HepG2 (cell line): ENCODE measurements at regions not wholly inside any gene's neighbourhood (a gene's known extent, or its start where the extent isn't known, plus 50 kb on each side); places are given as distances from the start of the nearest gene placed in this dataset.

Source experiments
- CBFB ChIP-seq: sonication (generic); formaldehyde crosslinking; IDR thresholded peaks from 2 replicates; pipeline ENCODE4 v1.4.0; 2020; ENCODE audit warnings: missing genetic modification reagents
- CCAR2 ChIP-seq: fragments of 200-400 bp; formaldehyde crosslinking; optimal IDR thresholded peaks from 2 replicates; pipeline ENCODE3; 2018; ENCODE audit warnings: low read depth, mild to moderate bottlenecking, low read length, moderate library complexity
- GABPA ChIP-seq, 2 experiments: IDR thresholded peaks; 2 replicates each; pipeline ENCODE4 v1.6.1; 2011 to 2016; ENCODE audit warnings: low read depth in 2 of 2, low read length in 1 of 2, missing biosample characterization in 1 of 2, missing genetic modification characterization in 1 of 2
- ISL2 ChIP-seq: sonication (generic); formaldehyde crosslinking; IDR thresholded peaks from 2 replicates; pipeline ENCODE4 v1.5.0; 2020; ENCODE audit warnings: missing genetic modification reagents
- LRRFIP1 ChIP-seq: sonication (generic); formaldehyde crosslinking; conservative IDR thresholded peaks from 2 replicates; pipeline ENCODE4 v1.4.0; 2020; ENCODE audit warnings: missing genetic modification reagents
- MEF2D ChIP-seq: sonication (generic); formaldehyde crosslinking; IDR thresholded peaks from 2 replicates; pipeline ENCODE4 v1.5.1; 2020; ENCODE audit warnings: mild to moderate bottlenecking, missing genetic modification reagents
- NBN ChIP-seq: fragments of 450-650 bp; conservative IDR thresholded peaks from 2 replicates; pipeline ENCODE4 v1.6.1; 2017
- PRMT3 ChIP-seq: sonication (generic); formaldehyde crosslinking; IDR thresholded peaks from 2 replicates; pipeline ENCODE4 v1.8.1; 2022; ENCODE audit warnings: low read depth, mild to moderate bottlenecking, moderate library complexity, missing genetic modification reagents, borderline replicate concordance
- RXRA ChIP-seq: sonication (generic); formaldehyde crosslinking; IDR thresholded peaks from 2 replicates; pipeline ENCODE4 v1.5.1; 2020; ENCODE audit warnings: missing genetic modification reagents
- SALL1 ChIP-seq: sonication (generic); formaldehyde crosslinking; IDR thresholded peaks from 2 replicates; pipeline ENCODE4 v1.8.0; 2022; ENCODE audit warnings: mild to moderate bottlenecking, missing genetic modification reagents
- SAP130 ChIP-seq: IDR thresholded peaks from 2 replicates; pipeline ENCODE4 v1.6.1; 2016; ENCODE audit warnings: low read depth
- ZFAT ChIP-seq: sonication (generic); formaldehyde crosslinking; conservative IDR thresholded peaks from 2 replicates; pipeline ENCODE4 v1.8.1; 2023; ENCODE audit warnings: missing genetic modification reagents, inconsistent platforms
- ZNF256 ChIP-seq: sonication (generic); formaldehyde crosslinking; conservative IDR thresholded peaks from 2 replicates; pipeline ENCODE4 v1.4.0; 2020; ENCODE audit warnings: missing genetic modification reagents
- ZNF3 ChIP-seq: IDR thresholded peaks from 2 replicates; pipeline ENCODE4 v1.7.0; 2017; ENCODE audit warnings: inconsistent platforms
- ZNF33B ChIP-seq: sonication (generic); formaldehyde crosslinking; IDR thresholded peaks from 2 replicates; pipeline ENCODE4 v1.5.1; 2020; ENCODE audit warnings: mild to moderate bottlenecking, missing genetic modification reagents
- ZNF343 ChIP-seq: sonication (generic); formaldehyde crosslinking; IDR thresholded peaks from 2 replicates; pipeline ENCODE4 v1.4.0; 2020; ENCODE audit warnings: mild to moderate bottlenecking, missing genetic modification reagents
- ZNF496 ChIP-seq: sonication (generic); formaldehyde crosslinking; IDR thresholded peaks from 2 replicates; pipeline ENCODE4 v1.8.1; 2023; ENCODE audit warnings: mild to moderate bottlenecking, moderate library complexity, missing genetic modification reagents; ENCODE audit not compliant: insufficient replicate concordance
- TF ChIP-seq, protein P1 (sequence below): sonication (generic); formaldehyde crosslinking; IDR thresholded peaks from 2 replicates; pipeline ENCODE4 v1.5.0; 2020; ENCODE audit warnings: mild to moderate bottlenecking, missing genetic modification reagents
- TF ChIP-seq, protein P2 (sequence below): sonication (generic); formaldehyde crosslinking; IDR thresholded peaks from 2 replicates; pipeline ENCODE4 v1.4.0; 2020; ENCODE audit warnings: mild to moderate bottlenecking, low read depth, missing genetic modification reagents
- TF ChIP-seq, protein P3 (sequence below): sonication (generic); formaldehyde crosslinking; IDR thresholded peaks from 2 replicates; pipeline ENCODE4 v1.5.0; 2020; ENCODE audit warnings: mild to moderate bottlenecking, missing genetic modification reagents
- TF ChIP-seq, protein P4 (sequence below): sonication (generic); formaldehyde crosslinking; IDR thresholded peaks from 2 replicates; pipeline ENCODE4 v1.8.0; 2022; ENCODE audit warnings: mild to moderate bottlenecking, missing genetic modification reagents; ENCODE audit not compliant: insufficient replicate concordance

- TF ChIP-seq RXRA (CRISPR knock-in tag) (no peak), ZFAT (CRISPR knock-in tag) (no peak), CBFB (CRISPR knock-in tag) (no peak), ZNF343 (CRISPR knock-in tag) (no peak), SAP130 (CRISPR knock-in tag) (0 out of 2 replicates have a peak, but pooled peaks have one; percentile 18), LRRFIP1 (CRISPR knock-in tag) (no peak), GABPA (IDR thresholded peaks at IDR 0.05; ENCODE audit: low read depth, low read length) (no peak), GABPA (CRISPR knock-in tag; IDR thresholded peaks at IDR 0.05; ENCODE audit: low read depth) (peak; percentile 16; the same call in 1 of the 2 replicates), ZNF3 (no peak), ZNF33B (no peak), NBN (no peak), SALL1 (CRISPR knock-in tag) (peak; percentile 12; the same call in 1 of the 2 replicates), PRMT3 (no peak), ZNF256 (no peak), MEF2D (CRISPR knock-in tag) (no peak), ISL2 (CRISPR knock-in tag) (0 out of 2 replicates have a peak, but pooled peaks have one; percentile 41), CCAR2 (no peak), ZNF496 (CRISPR knock-in tag) (no peak)
- TF ChIP-seq, protein P1, sequence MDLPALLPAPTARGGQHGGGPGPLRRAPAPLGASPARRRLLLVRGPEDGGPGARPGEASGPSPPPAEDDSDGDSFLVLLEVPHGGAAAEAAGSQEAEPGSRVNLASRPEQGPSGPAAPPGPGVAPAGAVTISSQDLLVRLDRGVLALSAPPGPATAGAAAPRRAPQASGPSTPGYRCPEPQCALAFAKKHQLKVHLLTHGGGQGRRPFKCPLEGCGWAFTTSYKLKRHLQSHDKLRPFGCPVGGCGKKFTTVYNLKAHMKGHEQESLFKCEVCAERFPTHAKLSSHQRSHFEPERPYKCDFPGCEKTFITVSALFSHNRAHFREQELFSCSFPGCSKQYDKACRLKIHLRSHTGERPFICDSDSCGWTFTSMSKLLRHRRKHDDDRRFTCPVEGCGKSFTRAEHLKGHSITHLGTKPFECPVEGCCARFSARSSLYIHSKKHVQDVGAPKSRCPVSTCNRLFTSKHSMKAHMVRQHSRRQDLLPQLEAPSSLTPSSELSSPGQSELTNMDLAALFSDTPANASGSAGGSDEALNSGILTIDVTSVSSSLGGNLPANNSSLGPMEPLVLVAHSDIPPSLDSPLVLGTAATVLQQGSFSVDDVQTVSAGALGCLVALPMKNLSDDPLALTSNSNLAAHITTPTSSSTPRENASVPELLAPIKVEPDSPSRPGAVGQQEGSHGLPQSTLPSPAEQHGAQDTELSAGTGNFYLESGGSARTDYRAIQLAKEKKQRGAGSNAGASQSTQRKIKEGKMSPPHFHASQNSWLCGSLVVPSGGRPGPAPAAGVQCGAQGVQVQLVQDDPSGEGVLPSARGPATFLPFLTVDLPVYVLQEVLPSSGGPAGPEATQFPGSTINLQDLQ (CRISPR knock-in tag) = no peak
- TF ChIP-seq, protein P2, sequence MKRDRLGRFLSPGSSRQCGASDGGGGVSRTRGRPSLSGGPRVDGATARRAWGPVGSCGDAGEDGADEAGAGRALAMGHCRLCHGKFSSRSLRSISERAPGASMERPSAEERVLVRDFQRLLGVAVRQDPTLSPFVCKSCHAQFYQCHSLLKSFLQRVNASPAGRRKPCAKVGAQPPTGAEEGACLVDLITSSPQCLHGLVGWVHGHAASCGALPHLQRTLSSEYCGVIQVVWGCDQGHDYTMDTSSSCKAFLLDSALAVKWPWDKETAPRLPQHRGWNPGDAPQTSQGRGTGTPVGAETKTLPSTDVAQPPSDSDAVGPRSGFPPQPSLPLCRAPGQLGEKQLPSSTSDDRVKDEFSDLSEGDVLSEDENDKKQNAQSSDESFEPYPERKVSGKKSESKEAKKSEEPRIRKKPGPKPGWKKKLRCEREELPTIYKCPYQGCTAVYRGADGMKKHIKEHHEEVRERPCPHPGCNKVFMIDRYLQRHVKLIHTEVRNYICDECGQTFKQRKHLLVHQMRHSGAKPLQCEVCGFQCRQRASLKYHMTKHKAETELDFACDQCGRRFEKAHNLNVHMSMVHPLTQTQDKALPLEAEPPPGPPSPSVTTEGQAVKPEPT (CRISPR knock-in tag) = no peak
- TF ChIP-seq, protein P3, sequence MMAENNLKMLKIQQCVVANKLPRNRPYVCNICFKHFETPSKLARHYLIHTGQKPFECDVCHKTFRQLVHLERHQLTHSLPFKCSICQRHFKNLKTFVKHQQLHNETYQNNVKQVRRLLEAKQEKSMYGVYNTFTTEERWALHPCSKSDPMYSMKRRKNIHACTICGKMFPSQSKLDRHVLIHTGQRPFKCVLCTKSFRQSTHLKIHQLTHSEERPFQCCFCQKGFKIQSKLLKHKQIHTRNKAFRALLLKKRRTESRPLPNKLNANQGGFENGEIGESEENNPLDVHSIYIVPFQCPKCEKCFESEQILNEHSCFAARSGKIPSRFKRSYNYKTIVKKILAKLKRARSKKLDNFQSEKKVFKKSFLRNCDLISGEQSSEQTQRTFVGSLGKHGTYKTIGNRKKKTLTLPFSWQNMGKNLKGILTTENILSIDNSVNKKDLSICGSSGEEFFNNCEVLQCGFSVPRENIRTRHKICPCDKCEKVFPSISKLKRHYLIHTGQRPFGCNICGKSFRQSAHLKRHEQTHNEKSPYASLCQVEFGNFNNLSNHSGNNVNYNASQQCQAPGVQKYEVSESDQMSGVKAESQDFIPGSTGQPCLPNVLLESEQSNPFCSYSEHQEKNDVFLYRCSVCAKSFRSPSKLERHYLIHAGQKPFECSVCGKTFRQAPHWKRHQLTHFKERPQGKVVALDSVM (CRISPR knock-in tag) = no peak
- TF ChIP-seq, protein P4, sequence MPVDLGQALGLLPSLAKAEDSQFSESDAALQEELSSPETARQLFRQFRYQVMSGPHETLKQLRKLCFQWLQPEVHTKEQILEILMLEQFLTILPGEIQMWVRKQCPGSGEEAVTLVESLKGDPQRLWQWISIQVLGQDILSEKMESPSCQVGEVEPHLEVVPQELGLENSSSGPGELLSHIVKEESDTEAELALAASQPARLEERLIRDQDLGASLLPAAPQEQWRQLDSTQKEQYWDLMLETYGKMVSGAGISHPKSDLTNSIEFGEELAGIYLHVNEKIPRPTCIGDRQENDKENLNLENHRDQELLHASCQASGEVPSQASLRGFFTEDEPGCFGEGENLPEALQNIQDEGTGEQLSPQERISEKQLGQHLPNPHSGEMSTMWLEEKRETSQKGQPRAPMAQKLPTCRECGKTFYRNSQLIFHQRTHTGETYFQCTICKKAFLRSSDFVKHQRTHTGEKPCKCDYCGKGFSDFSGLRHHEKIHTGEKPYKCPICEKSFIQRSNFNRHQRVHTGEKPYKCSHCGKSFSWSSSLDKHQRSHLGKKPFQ = no peak
These were observed 157.7 kb downstream of the LYPLAL1 start (continued) for GRCh38 chr1:219331424-219331823.
